DOHH2 (cell line): ENCODE measurements at regions not wholly inside any gene's neighbourhood (a gene's known extent, or its start where the extent isn't known, plus 50 kb on each side); places are given as distances from the start of the nearest gene placed in this dataset.

ENCODE experiments used
- H3F3A ChIP-seq: fragments of 200-600 bp; sonication (generic), shearing (Covaris generic); 2 replicates; pipeline ENCODE4 v1.6.0; 2016; ENCODE audit warnings: antibody characterized with exemption, mild to moderate bottlenecking; ENCODE audit not compliant: control insufficient read depth, insufficient read depth
- H3K27ac ChIP-seq: fragments of 200-600 bp; sonication (generic); 2 replicates; pipeline ENCODE4 v1.5.1; 2014; ENCODE audit warnings: low read depth, mild to moderate bottlenecking, low read length, moderate library complexity
- H3K27me3 ChIP-seq: fragments of 200-600 bp; sonication (generic); 2 replicates; pipeline ENCODE4 v1.6.1; 2014; ENCODE audit warnings: mild to moderate bottlenecking, low read length, mixed read lengths; ENCODE audit not compliant: control insufficient read depth
- H3K36me3 ChIP-seq: fragments of 200-600 bp; sonication (generic); 2 replicates; pipeline ENCODE4 v1.6.1; 2014; ENCODE audit warnings: mild to moderate bottlenecking, low read length, moderate library complexity, mixed read lengths; ENCODE audit not compliant: control insufficient read depth
- H3K4me1 ChIP-seq: fragments of 200-600 bp; sonication (generic); 2 replicates; pipeline ENCODE4 v1.6.1; 2014; ENCODE audit warnings: mild to moderate bottlenecking, low read length, mixed read lengths; ENCODE audit not compliant: control insufficient read depth
- H3K4me2 ChIP-seq: fragments of 200-600 bp; sonication (generic); 2 replicates; pipeline ENCODE4 v1.6.0; 2014; ENCODE audit warnings: mild to moderate bottlenecking, low read length, moderate library complexity
- H3K4me3 ChIP-seq: fragments of 200-600 bp; sonication (generic); 2 replicates; pipeline ENCODE4 v1.5.1; 2014; ENCODE audit warnings: mild to moderate bottlenecking, low read length, mixed read lengths
- H3K79me2 ChIP-seq: fragments of 200-600 bp; sonication (generic); 2 replicates; pipeline ENCODE4 v1.6.1; 2014; ENCODE audit warnings: mild to moderate bottlenecking, low read length, mixed read lengths; ENCODE audit not compliant: control insufficient read depth
- H3K9me2 ChIP-seq: fragments of 200-600 bp; sonication (generic); replicated peaks from 2 replicates; pipeline ENCODE4 v1.6.1; 2014; ENCODE audit warnings: mild to moderate bottlenecking, low read length, mixed read lengths; ENCODE audit not compliant: control insufficient read depth
- H3K9me3 ChIP-seq: fragments of 200-600 bp; sonication (generic); 2 replicates; pipeline ENCODE4 v1.6.1; 2014; ENCODE audit warnings: antibody characterized with exemption, low read length, mixed read lengths; ENCODE audit not compliant: control insufficient read depth, insufficient read depth
- H4K20me1 ChIP-seq: fragments of 200-600 bp; sonication (generic); 2 replicates; pipeline ENCODE4 v1.6.0; 2014; ENCODE audit warnings: low read depth, mild to moderate bottlenecking, antibody characterized with exemption, low read length, moderate library complexity; ENCODE audit not compliant: control insufficient read depth, insufficient read depth
- EZH2phosphoT487 ChIP-seq: fragments of 200-600 bp; sonication (generic); IDR thresholded peaks from 2 replicates; pipeline ENCODE4 v1.6.1; 2017; ENCODE audit warnings: borderline replicate concordance, mild to moderate bottlenecking, antibody characterized with exemption, low read length, moderate library complexity, mixed read lengths
- TF ChIP-seq, protein P1 (sequence below): fragments of 200-600 bp; sonication (generic); IDR thresholded peaks from one replicate; pipeline ENCODE4 v1.5.1; 2014; ENCODE audit warnings: antibody characterized with exemption, mild to moderate bottlenecking, low read depth, low read length; ENCODE audit not compliant: poor library complexity, severe bottlenecking

DNA sequence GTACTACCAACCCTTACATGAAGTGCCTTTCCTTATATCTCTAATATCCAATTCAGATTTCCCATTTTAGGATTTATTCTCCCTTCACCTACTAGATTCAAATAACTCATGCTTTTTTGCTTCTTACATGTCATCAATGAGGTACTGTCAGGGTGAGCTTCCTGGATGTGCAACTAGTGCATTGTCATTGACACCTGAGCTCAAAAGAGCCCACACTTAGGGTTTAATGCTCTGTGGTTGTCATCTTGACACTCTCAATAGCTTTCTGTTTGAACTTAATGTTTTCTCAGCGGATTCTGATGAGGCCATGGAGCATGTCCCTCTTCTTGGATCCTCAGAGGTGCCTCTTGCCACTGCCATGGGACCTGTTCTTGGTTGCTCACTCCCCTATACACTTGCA lies 1033.3 kb upstream of the EYS start:
- H3F3A ChIP-seq: no peaks in the 10 kb centered on the region
- no peaks in the 10 kb centered on the region for H3K79me2 ChIP-seq
- no peaks in the 10 kb centered on the region for H3K27me3 ChIP-seq
- H3K9me3 ChIP-seq: no peaks in the 10 kb centered on the region
- H3K4me3 ChIP-seq: no peak overlapping the region
- no peaks in the 10 kb centered on the region for H3K4me1 ChIP-seq
- no peak for TF ChIP-seq EZH2phosphoT487
- TF ChIP-seq, protein P1, sequence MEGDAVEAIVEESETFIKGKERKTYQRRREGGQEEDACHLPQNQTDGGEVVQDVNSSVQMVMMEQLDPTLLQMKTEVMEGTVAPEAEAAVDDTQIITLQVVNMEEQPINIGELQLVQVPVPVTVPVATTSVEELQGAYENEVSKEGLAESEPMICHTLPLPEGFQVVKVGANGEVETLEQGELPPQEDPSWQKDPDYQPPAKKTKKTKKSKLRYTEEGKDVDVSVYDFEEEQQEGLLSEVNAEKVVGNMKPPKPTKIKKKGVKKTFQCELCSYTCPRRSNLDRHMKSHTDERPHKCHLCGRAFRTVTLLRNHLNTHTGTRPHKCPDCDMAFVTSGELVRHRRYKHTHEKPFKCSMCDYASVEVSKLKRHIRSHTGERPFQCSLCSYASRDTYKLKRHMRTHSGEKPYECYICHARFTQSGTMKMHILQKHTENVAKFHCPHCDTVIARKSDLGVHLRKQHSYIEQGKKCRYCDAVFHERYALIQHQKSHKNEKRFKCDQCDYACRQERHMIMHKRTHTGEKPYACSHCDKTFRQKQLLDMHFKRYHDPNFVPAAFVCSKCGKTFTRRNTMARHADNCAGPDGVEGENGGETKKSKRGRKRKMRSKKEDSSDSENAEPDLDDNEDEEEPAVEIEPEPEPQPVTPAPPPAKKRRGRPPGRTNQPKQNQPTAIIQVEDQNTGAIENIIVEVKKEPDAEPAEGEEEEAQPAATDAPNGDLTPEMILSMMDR: no peak
- H3K9me2 ChIP-seq: no peaks in the 10 kb centered on the region
- H3K27ac ChIP-seq: no peak overlapping the region
- H3K4me2 ChIP-seq: no peak overlapping the region
- H4K20me1 ChIP-seq: no peaks in the 10 kb centered on the region
- H3K36me3 ChIP-seq: no peaks in the 10 kb centered on the region

DNA sequence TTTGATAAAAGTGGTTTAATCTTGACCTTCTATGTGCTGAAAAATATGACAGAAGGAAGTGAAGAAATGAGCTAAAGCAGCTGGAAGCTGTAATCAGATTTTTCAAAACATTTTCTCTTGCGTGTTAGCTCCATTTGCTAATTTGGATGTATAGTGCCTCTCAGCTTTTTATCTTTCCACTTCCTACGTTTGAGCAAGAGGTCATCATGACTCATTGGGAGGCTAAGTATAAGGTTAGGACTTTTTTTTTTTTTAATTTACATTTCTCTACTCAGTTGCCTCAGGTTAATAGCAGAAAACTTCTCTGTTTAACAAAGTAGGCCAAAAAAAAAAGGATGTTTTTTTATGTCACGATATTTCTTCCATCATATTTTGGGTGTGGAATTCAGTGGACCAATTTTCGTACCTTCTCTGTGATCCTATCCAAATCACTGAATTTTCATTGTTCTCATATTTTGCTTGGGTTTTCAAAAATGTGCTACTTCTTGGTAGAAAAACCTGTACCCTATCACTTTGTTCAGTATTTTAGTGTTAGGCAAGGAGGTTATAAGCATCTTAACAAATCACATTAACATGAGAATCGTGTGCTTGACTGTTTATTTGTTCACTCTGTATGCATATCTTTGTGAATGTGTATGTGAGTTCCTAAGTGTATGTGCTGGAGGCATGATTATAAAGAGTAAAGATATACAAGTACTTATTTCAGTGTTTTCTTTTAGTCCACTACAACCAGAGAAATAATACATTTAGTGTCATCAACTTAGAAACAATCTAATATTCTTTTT lies 1028.3 kb upstream of the EYS start:
- Histone ChIP-seq H4K20me1 (no peaks in the 10 kb centered on the region), H3K9me2 (no peaks in the 10 kb centered on the region), H3K27ac (no peak overlapping the region), H3F3A (no peaks in the 10 kb centered on the region), H3K4me3 (no peak overlapping the region), H3K27me3 (no peaks in the 10 kb centered on the region), H3K79me2 (no peaks in the 10 kb centered on the region), H3K9me3 (no peaks in the 10 kb centered on the region), H3K4me2 (no peak overlapping the region), H3K4me1 (no peaks in the 10 kb centered on the region), H3K36me3 (no peaks in the 10 kb centered on the region)
- TF ChIP-seq EZH2phosphoT487: no peak
- TF ChIP-seq, protein P1: no peak

DNA sequence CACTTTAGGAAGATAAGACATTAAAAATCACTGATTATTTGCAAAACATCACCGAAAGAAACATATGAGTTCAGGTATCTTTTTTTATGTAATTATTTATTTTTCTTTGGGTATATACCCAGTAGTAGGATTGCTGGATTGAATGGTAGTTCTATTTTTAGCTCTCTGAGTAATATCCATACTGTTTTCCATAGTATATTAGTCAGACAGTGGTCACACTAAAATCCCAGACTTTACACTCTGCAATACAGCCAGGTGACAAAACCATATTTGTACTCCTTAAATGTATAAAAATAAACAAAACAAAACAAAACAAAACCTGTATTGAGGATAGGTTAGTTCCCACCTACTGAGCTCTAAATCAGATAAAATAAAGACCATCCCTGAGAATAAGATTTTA lies 1024.3 kb upstream of the EYS start:
- H3K9me3 ChIP-seq: no peaks in the 10 kb centered on the region
- H3K79me2 ChIP-seq: no peaks in the 10 kb centered on the region
- no peaks in the 10 kb centered on the region for H3F3A ChIP-seq
- no peak for TF ChIP-seq EZH2phosphoT487
- TF ChIP-seq, protein P1: no peak
- H4K20me1 ChIP-seq: no peaks in the 10 kb centered on the region
- no peaks in the 10 kb centered on the region for H3K9me2 ChIP-seq
- no peak overlapping the region for H3K4me3 ChIP-seq
- H3K27me3 ChIP-seq: no peaks in the 10 kb centered on the region
- H3K4me2 ChIP-seq: no peak overlapping the region
- no peaks in the 10 kb centered on the region for H3K36me3 ChIP-seq
- H3K4me1 ChIP-seq: no peaks in the 10 kb centered on the region
- H3K27ac ChIP-seq: no peak overlapping the region
